Memory B cell (primary cell): ENCODE measurements at regions not wholly inside any gene's neighbourhood (a gene's known extent, or its start where the extent isn't known, plus 50 kb on each side); places are given as distances from the start of the nearest gene placed in this dataset.

ENCODE experiments used
- ATAC-seq: fragments of 150-1000 bp; cut with Tn5 transposase; 2 replicates; pipeline ENCODE4 v1.10.0; 2021; ENCODE audit warnings: low read depth, mild to moderate bottlenecking, moderate library complexity
- DNase-seq, 2 donors: peaks; one replicate each; pipeline ENCODE4 v3.0.0; 2022; ENCODE audit warnings: low spot score in 2 of 2
- H3K27ac Mint-ChIP-seq: one replicate; pipeline ENCODE4 v1.8.0; 2022; ENCODE audit warnings: mild to moderate bottlenecking, moderate library complexity, mixed read lengths
- H3K27me3 Mint-ChIP-seq: one replicate; pipeline ENCODE4 v1.8.0; 2022; ENCODE audit warnings: mixed read lengths
- H3K36me3 Mint-ChIP-seq: one replicate; pipeline ENCODE4 v1.8.0; 2022; ENCODE audit warnings: mild to moderate bottlenecking, mixed read lengths
- H3K4me1 Mint-ChIP-seq: one replicate; pipeline ENCODE4 v1.8.0; 2022; ENCODE audit warnings: mixed read lengths
- H3K4me3 Mint-ChIP-seq: one replicate; pipeline ENCODE4 v1.8.0; 2022; ENCODE audit warnings: mild to moderate bottlenecking, moderate library complexity, mixed read lengths
- H3K9me3 Mint-ChIP-seq: one replicate; pipeline ENCODE4 v1.8.0; 2022; ENCODE audit warnings: mixed read lengths

GRCh38 chr2:82675186-82675585, 1783.9 kb downstream of the SUCLG1 start:
- peaks cover 4% of the 10 kb centered on the region for H3K9me3 Mint-ChIP-seq
- H3K27ac Mint-ChIP-seq, result no peak overlapping the region
- no peaks in the 10 kb centered on the region for H3K27me3 Mint-ChIP-seq
- H3K4me3 Mint-ChIP-seq, result no peak overlapping the region
- no peaks in the 10 kb centered on the region for H3K4me1 Mint-ChIP-seq
- no peaks in the 10 kb centered on the region for H3K36me3 Mint-ChIP-seq
- no peak for ATAC-seq
- DNase-seq, result no peak

- no peaks in the 10 kb centered on the region for H3K36me3 Mint-ChIP-seq
- ATAC-seq, result no peak
- no peak overlapping the region for H3K27ac Mint-ChIP-seq
- H3K4me3 Mint-ChIP-seq, result no peak overlapping the region
- no peaks in the 10 kb centered on the region for H3K4me1 Mint-ChIP-seq
- H3K27me3 Mint-ChIP-seq, result no peaks in the 10 kb centered on the region
- H3K9me3 Mint-ChIP-seq, result peaks cover 4% of the 10 kb centered on the region
- no peak for DNase-seq
These were observed 1784.4 kb downstream of the SUCLG1 start for GRCh38 chr2:82674652-82675051.

GRCh38 chr2:82667491-82667890, 1791.6 kb downstream of the SUCLG1 start:
- no peak for DNase-seq
- peaks cover 4% of the 10 kb centered on the region for H3K9me3 Mint-ChIP-seq
- ATAC-seq, result no peak
- H3K27me3 Mint-ChIP-seq, result no peaks in the 10 kb centered on the region
- H3K4me3 Mint-ChIP-seq, result no peak overlapping the region
- H3K27ac Mint-ChIP-seq, result no peak overlapping the region
- H3K36me3 Mint-ChIP-seq, result no peaks in the 10 kb centered on the region
- H3K4me1 Mint-ChIP-seq, result no peaks in the 10 kb centered on the region

GRCh38 chr2:82665691-82666090, 1793.4 kb downstream of the SUCLG1 start:
- Mint-ChIP-seq H3K4me1 (no peaks in the 10 kb centered on the region), H3K36me3 (no peaks in the 10 kb centered on the region), H3K9me3 (peaks cover 4% of the 10 kb centered on the region), H3K27ac (no peak overlapping the region), H3K27me3 (no peaks in the 10 kb centered on the region), H3K4me3 (no peak overlapping the region)
- ATAC-seq (no peak), DNase-seq (no peak)

- no peak for DNase-seq
- H3K36me3 Mint-ChIP-seq, result no peaks in the 10 kb centered on the region
- H3K27me3 Mint-ChIP-seq, result no peaks in the 10 kb centered on the region
- H3K9me3 Mint-ChIP-seq, result peaks cover 5% of the 10 kb centered on the region
- no peaks in the 10 kb centered on the region for H3K4me1 Mint-ChIP-seq
- no peak overlapping the region for H3K4me3 Mint-ChIP-seq
- H3K27ac Mint-ChIP-seq, result no peak overlapping the region
- no peak for ATAC-seq
These were observed 1802.0 kb downstream of the SUCLG1 start for GRCh38 chr2:82657106-82657505.

- no peak for DNase-seq
- H3K36me3 Mint-ChIP-seq, result no peaks in the 10 kb centered on the region
- H3K27me3 Mint-ChIP-seq, result no peaks in the 10 kb centered on the region
- no peak overlapping the region for H3K27ac Mint-ChIP-seq
- H3K4me3 Mint-ChIP-seq, result no peak overlapping the region
- ATAC-seq, result no peak
- no peaks in the 10 kb centered on the region for H3K4me1 Mint-ChIP-seq
- peaks cover 5% of the 10 kb centered on the region for H3K9me3 Mint-ChIP-seq
These were observed 1802.7 kb downstream of the SUCLG1 start for GRCh38 chr2:82656420-82656819.

GRCh38 chr2:82652117-82652516, 1807.0 kb downstream of the SUCLG1 start:
- no peaks in the 10 kb centered on the region for H3K27me3 Mint-ChIP-seq
- DNase-seq, result no peak
- ATAC-seq, result no peak
- no peaks in the 10 kb centered on the region for H3K4me1 Mint-ChIP-seq
- no peak overlapping the region for H3K4me3 Mint-ChIP-seq
- peaks cover 13% of the 10 kb centered on the region for H3K9me3 Mint-ChIP-seq
- no peak overlapping the region for H3K27ac Mint-ChIP-seq
- H3K36me3 Mint-ChIP-seq, result no peaks in the 10 kb centered on the region

GRCh38 chr2:82650038-82650437, 1809.0 kb downstream of the SUCLG1 start:
- H3K27me3 Mint-ChIP-seq, result no peaks in the 10 kb centered on the region
- no peaks in the 10 kb centered on the region for H3K4me1 Mint-ChIP-seq
- no peak overlapping the region for H3K4me3 Mint-ChIP-seq
- no peak overlapping the region for H3K27ac Mint-ChIP-seq
- H3K36me3 Mint-ChIP-seq, result no peaks in the 10 kb centered on the region
- DNase-seq (no peak), ATAC-seq (no peak)
- H3K9me3 Mint-ChIP-seq, result peaks cover 15% of the 10 kb centered on the region

GRCh38 chr2:82641598-82642180, 1817.4 kb downstream of the SUCLG1 start:
- Mint-ChIP-seq H3K27me3 (no peaks in the 10 kb centered on the region), H3K27ac (no peak overlapping the region), H3K4me3 (no peak overlapping the region), H3K4me1 (no peaks in the 10 kb centered on the region), H3K36me3 (no peaks in the 10 kb centered on the region), H3K9me3 (peaks cover 11% of the 10 kb centered on the region)
- ATAC-seq (no peak), DNase-seq (no peak)

GRCh38 chr2:82636402-82637020, 1822.6 kb downstream of the SUCLG1 start:
- Mint-ChIP-seq H3K9me3 (peaks cover 15% of the 10 kb centered on the region), H3K4me1 (no peaks in the 10 kb centered on the region), H3K36me3 (no peaks in the 10 kb centered on the region), H3K27ac (no peak overlapping the region), H3K27me3 (no peaks in the 10 kb centered on the region), H3K4me3 (no peak overlapping the region)
- DNase-seq (no peak), ATAC-seq (no peak)

- DNase-seq (no peak), ATAC-seq (no peak)
- Mint-ChIP-seq H3K36me3 (no peaks in the 10 kb centered on the region), H3K27me3 (no peaks in the 10 kb centered on the region), H3K9me3 (peaks cover 7% of the 10 kb centered on the region), H3K27ac (no peak overlapping the region), H3K4me3 (no peak overlapping the region), H3K4me1 (no peaks in the 10 kb centered on the region)
These were observed 1860.1 kb downstream of the SUCLG1 start for GRCh38 chr2:82599021-82599420.

GRCh38 chr2:82596581-82596980, 1862.5 kb downstream of the SUCLG1 start:
- Mint-ChIP-seq H3K9me3 (peaks cover 8% of the 10 kb centered on the region), H3K4me3 (no peak overlapping the region), H3K36me3 (no peaks in the 10 kb centered on the region)

GRCh38 chr2:82591718-82592117, 1867.4 kb downstream of the SUCLG1 start:
- Mint-ChIP-seq H3K36me3 (no peaks in the 10 kb centered on the region), H3K4me1 (no peaks in the 10 kb centered on the region), H3K27me3 (no peaks in the 10 kb centered on the region), H3K4me3 (no peak overlapping the region), H3K9me3 (peaks cover 8% of the 10 kb centered on the region), H3K27ac (no peak overlapping the region)
- DNase-seq (no peak), ATAC-seq (no peak)

More at GRCh38 chr2:82596581-82596980, 1862.5 kb downstream of the SUCLG1 start:
- DNase-seq, result no peak
- no peak overlapping the region for H3K27ac Mint-ChIP-seq
- H3K27me3 Mint-ChIP-seq, result no peaks in the 10 kb centered on the region
- no peaks in the 10 kb centered on the region for H3K4me1 Mint-ChIP-seq
- ATAC-seq, result no peak

- Mint-ChIP-seq H3K27me3 (no peaks in the 10 kb centered on the region), H3K4me1 (no peaks in the 10 kb centered on the region), H3K4me3 (no peak overlapping the region), H3K9me3 (peaks cover 6% of the 10 kb centered on the region), H3K27ac (no peak overlapping the region), H3K36me3 (no peaks in the 10 kb centered on the region)
- no peak for ATAC-seq
- no peak for DNase-seq
These were observed 1882.4 kb downstream of the SUCLG1 start for GRCh38 chr2:82576656-82577055.

- no peaks in the 10 kb centered on the region for H3K4me1 Mint-ChIP-seq
- ATAC-seq (no peak), DNase-seq (no peak)
- no peaks in the 10 kb centered on the region for H3K27me3 Mint-ChIP-seq
- no peak overlapping the region for H3K4me3 Mint-ChIP-seq
- H3K36me3 Mint-ChIP-seq, result no peaks in the 10 kb centered on the region
- no peak overlapping the region for H3K27ac Mint-ChIP-seq
- peaks cover 6% of the 10 kb centered on the region for H3K9me3 Mint-ChIP-seq
These were observed 1919.8 kb downstream of the SUCLG1 start for GRCh38 chr2:82539280-82539621.
